Stimulated activated CD8-positive, alpha-beta memory T cell treated with anti-CD3 and anti-CD28 coated beads, Interleukin-4, amount 100 ng/mL, for 24 hours (primary cell): ENCODE measurements at regions not wholly inside any gene's neighbourhood (a gene's known extent, or its start where the extent isn't known, plus 50 kb on each side); places are given as distances from the start of the nearest gene placed in this dataset.
A peak's percentile ranks its signal among the peaks of the same experiment; 100 is the strongest.

Experiments used
- DNase-seq: peaks from one replicate; pipeline ENCODE4 v3.0.0-alpha.2; 2020; ENCODE audit warnings: low read depth

DNA sequence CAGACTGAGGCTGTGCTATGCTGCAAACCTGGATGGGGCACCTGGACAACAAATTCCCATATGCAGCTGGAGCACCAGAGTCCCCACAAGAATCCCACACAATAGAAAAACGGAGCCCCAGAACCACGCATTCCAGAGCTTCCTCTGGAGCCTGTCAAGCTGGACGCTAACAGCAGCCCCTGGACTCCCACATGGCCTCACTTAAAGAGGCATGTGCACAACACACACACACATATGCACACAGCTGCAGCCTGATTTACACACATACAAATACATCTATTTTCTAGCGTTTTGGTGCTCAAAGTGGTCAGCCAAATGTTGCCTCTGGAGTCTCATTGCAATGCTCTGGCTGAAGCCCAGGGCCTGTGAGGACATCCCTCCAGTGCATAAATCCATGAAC, 632.7 kb upstream of the ID2 start:
- DNase-seq: no peak

DNA sequence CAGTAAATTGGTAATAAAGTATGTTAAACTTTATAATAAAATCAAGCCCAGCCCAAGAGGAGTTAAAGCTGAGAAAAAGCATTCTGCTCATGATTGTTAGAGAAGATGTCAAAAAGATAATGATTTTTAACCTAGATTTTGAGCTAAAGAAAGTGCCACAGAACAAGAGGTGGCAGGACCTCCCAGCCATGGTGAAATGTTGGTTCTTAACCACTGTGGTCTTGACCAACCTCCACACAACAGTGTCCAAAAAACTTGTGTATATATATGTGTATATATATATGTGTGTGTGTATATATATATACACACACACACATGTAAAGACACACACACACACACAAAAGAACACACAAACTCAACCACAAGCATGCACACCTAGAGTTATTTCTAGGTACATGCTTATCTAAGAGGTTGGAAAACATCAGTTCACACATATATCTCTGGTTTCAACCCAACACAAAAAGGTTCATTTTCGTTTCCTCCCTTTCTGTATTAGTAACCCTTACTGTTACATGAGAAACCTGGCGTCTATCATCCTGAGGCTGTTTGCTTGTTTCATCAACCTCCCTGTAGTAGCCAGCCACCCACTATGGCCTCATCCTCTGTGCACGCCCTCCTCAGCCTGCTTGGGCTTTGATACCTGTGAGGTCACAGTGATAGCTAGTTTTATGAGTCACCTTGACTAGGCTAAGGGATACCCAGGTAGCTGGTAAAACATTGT, 631.8 kb upstream of the ID2 start:
- peak; percentile 14 for DNase-seq

GRCh38 chr2:8053216-8053615, 628.6 kb upstream of the ID2 start:
- no peak for DNase-seq

- DNase-seq: no peak
Observed at GRCh38 chr2:8054070-8054469, 627.8 kb upstream of the ID2 start.

DNA sequence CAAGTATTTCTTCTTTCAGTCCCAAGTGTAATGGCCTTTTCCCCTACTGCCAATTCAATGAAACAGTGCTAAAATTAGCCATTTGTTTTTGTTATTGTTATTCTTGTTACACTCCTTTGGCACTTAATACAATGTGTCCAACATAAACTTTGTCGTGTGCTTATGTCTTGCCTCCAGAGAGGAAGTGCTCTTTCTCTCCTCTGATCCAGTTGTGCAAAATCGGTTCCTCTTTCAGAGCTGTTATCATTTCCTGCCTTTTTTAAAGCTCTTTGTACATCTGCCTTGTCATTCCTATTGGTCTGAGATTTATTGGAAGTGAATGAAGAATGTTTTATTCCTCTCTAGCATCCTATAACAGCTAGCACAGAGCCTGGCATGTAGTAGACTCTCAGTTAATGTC, 623.2 kb upstream of the ID2 start:
- no peak for DNase-seq

- no peak for DNase-seq
Observed at GRCh38 chr2:8059255-8059654, 622.6 kb upstream of the ID2 start.

GRCh38 chr2:8059794-8060193, 622.1 kb upstream of the ID2 start:
- DNase-seq: no peak

GRCh38 chr2:8061219-8061618, 620.6 kb upstream of the ID2 start:
- no peak for DNase-seq

DNA sequence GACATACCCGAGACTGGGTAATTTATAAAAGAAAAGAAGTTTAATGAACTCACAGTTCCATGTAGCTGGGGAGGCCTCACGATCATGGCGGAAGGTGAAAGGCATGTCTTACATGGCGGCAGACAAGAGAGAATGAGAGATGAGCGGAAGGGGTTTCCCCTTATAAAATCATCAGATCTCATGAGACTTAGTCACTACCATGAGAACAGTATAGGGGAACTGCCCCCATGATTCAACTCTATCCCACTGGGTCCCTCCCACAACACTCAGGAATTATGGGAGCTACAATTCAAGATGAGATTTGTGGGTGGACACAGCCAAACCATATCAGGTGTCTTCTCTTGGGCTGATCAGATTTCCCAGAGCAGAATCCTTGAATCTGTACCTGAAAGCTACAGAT, 617.3 kb upstream of the ID2 start:
- DNase-seq: no peak

- DNase-seq: no peak
Observed at GRCh38 chr2:8065191-8065590, 616.7 kb upstream of the ID2 start.

GRCh38 chr2:8067784-8068336, 614.0 kb upstream of the ID2 start:
- no peak for DNase-seq

DNA sequence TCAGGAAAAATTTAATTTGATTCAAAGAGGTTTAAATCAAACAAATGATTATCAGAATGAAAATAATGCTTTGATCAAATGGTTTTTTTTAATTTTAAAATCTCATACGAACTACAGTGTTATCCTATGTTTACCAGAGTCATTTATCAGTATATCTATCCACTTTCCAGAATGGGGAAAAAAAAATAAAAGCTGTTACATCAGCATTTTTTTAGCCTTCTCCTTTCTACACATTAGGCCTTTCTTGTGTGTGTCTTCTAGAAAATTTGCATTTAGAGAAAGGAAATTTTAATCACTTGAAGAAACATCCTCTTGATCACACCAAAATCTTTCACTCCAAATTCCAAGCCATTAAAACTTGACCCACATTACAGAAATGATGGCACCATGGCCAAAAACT, 608.9 kb upstream of the ID2 start:
- no peak for DNase-seq

GRCh38 chr2:8073916-8074315, 607.9 kb upstream of the ID2 start:
- DNase-seq: no peak

DNA sequence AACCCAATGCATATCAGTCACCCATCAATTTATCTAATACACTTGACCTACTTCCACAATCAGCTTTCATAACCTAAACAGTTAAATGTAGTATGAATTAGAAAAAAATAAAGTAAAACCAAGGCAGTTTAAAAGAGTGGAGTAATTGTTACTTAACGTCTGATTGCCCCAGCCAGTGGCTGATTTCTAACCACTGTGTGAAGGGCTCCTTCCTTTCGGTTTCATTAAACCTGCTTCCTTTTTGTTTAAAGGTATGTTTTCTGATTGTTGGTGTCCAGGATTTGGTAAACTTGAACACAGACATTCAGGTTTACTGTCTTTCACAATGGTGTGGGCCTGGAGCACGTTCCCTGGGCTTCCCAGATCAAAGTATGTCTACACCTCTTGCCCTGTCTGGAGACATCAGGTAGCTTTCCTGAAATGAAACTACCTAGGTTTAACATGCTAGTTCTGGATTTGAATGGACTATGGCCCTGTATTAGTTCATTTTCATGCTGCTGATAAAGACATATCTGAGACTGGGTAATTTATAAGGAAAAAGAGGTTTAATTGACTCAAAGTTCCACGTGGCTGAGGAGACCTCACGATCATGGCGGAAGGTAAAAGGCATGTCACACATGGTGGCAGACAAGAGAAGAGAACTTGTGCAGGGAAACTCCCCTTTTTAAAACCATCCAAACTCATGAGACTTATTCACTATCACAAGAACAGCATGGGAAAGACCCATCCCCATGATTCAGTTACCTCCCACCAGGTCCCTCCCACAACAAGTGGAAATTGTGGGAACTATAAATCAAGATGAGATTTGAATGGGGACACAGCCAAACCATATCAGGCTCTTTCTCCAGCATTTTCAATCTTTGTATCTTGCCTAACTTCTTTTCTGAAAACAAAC, 605.2 kb upstream of the ID2 start:
- DNase-seq: no peak

GRCh38 chr2:8078705-8079104, 603.2 kb upstream of the ID2 start:
- no peak for DNase-seq

GRCh38 chr2:8080063-8080462, 601.8 kb upstream of the ID2 start:
- no peak for DNase-seq

DNA sequence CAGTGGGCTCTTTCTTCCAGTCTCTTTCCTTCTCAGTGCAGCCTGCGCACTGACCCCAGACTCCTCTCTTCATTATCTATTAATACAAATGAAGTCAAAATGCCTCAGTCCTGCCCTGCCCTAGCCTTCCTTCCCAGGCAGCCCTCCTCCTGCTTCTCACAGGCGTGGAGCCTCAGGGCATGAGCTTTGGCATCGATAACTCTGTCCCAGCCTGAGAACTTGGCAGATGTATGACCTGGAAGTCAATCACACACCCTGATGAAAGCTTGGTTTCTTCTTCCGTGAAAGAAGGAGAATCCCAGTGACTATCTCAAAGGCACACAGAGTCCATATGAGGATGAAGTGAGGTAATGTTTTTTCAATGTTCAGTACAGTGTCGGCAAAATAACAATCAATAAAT, 600.7 kb upstream of the ID2 start:
- no peak for DNase-seq

GRCh38 chr2:8082840-8083239, 599.0 kb upstream of the ID2 start:
- no peak for DNase-seq

- DNase-seq: no peak
Observed at GRCh38 chr2:8086357-8086756, 595.5 kb upstream of the ID2 start.

GRCh38 chr2:8086796-8087479, 594.9 kb upstream of the ID2 start:
- no peak for DNase-seq

GRCh38 chr2:8087480-8087840, 594.4 kb upstream of the ID2 start:
- no peak for DNase-seq

DNA sequence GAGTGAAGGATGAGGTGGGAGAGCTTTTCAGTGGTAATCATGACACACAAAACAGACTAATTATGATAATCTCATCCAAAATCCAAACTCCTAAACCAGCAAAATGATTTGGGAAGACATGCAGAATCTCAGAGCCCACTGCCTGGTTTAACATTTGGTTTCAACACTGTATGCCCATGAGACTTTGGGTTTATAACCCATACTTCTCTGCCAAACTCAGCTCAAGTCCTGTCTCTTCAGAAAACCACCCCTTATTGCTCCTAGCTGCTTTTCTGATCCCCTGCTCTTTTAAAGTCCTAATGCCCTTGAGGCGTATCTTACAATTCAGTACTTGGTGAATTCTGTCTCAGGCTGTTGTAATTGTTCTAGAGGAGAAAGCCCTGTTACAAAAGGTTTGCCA, 593.0 kb upstream of the ID2 start:
- DNase-seq: no peak

DNA sequence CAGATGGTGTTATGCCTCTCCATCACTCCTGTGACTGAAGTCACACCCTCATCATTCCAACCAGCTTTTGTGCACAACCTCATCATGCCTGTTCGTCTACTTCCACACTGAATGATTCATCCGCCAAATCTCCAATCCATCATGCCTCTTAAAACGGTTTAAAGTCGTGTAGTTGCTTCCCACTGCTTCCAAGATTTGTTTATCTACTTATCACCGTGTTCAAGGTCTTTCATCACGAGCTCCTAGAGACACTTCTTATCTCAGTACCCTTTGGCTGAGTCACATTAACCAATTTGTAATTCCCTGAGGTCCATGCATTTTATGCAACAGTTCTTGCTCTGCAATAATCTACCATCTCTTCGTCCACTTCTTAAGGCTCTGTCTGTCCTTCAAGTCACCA, 592.3 kb upstream of the ID2 start:
- no peak for DNase-seq
